GM23338 (cell line): ENCODE measurements at regions not wholly inside any gene's neighbourhood (a gene's known extent, or its start where the extent isn't known, plus 50 kb on each side); places are given as distances from the start of the nearest gene placed in this dataset.

Experiments
- ATAC-seq: fragments of 200-7000 bp; cut with Tn5 transposase; 3 replicates; pipeline ENCODE4 v1.9.1; 2020
- DNase-seq: peaks from one replicate; pipeline ENCODE4 v3.0.0-alpha.2; 2015; ENCODE audit warnings: low spot score
- H2AFZ ChIP-seq: fragments of 200-600 bp; sonication (generic); 2 replicates; pipeline ENCODE4 v1.8.0; 2016; ENCODE audit warnings: antibody characterized with exemption, mild to moderate bottlenecking, moderate library complexity
- H3F3A ChIP-seq: fragments of 200-600 bp; sonication (generic); replicated peaks from 2 replicates; pipeline ENCODE4 v1.8.0; 2017; ENCODE audit warnings: antibody characterized with exemption, mixed run types, low read depth
- H3K27ac ChIP-seq: fragments of 200-600 bp; sonication (generic); 2 replicates; pipeline ENCODE4 v1.6.1; 2016; ENCODE audit warnings: low read depth
- H3K27me3 ChIP-seq: fragments of 200-600 bp; sonication (generic); 2 replicates; pipeline ENCODE4 v1.8.0; 2016; ENCODE audit warnings: mild to moderate bottlenecking, mixed run types, moderate library complexity; ENCODE audit not compliant: insufficient read depth
- H3K36me3 ChIP-seq: fragments of 200-600 bp; sonication (generic); 2 replicates; pipeline ENCODE4 v1.8.0; 2016; ENCODE audit warnings: mild to moderate bottlenecking; ENCODE audit not compliant: insufficient read depth
- H3K4me1 ChIP-seq: fragments of 200-600 bp; sonication (generic); 2 replicates; pipeline ENCODE4 v1.8.0; 2016; ENCODE audit warnings: mild to moderate bottlenecking, moderate library complexity; ENCODE audit not compliant: insufficient read depth
- H3K4me2 ChIP-seq: fragments of 200-600 bp; sonication (generic); 2 replicates; pipeline ENCODE4 v1.7.1; 2017; ENCODE audit warnings: mixed run types
- H3K4me3 ChIP-seq: fragments of 200-600 bp; sonication (generic); 2 replicates; pipeline ENCODE4 v1.6.1; 2016; ENCODE audit warnings: mixed run types
- H3K79me2 ChIP-seq: fragments of 200-600 bp; sonication (generic); replicated peaks from 2 replicates; pipeline ENCODE4 v1.8.0; 2017; ENCODE audit warnings: mild to moderate bottlenecking; ENCODE audit not compliant: insufficient read depth
- H3K9me2 ChIP-seq: fragments of 200-600 bp; sonication (generic); 2 replicates; pipeline ENCODE4 v1.8.0; 2017; ENCODE audit not compliant: insufficient read depth
- H4K20me1 ChIP-seq: fragments of 200-600 bp; sonication (generic); replicated peaks from 2 replicates; pipeline ENCODE4 v1.8.0; 2017; ENCODE audit warnings: mild to moderate bottlenecking; ENCODE audit not compliant: insufficient read depth
- H3K27ac Mint-ChIP-seq: 2 replicates; pipeline ENCODE4 v1.8.0; 2020; ENCODE audit warnings: inconsistent platforms, mild to moderate bottlenecking, moderate library complexity, mixed read lengths
- H3K27me3 Mint-ChIP-seq: 3 replicates; pipeline ENCODE4 v1.8.0; 2022; ENCODE audit warnings: low read depth, mild to moderate bottlenecking, moderate library complexity, mixed read lengths, inconsistent platforms; ENCODE audit not compliant: insufficient read depth, poor library complexity
- H3K36me3 Mint-ChIP-seq: 3 replicates; pipeline ENCODE4 v1.8.0; 2021; ENCODE audit warnings: low read depth, mild to moderate bottlenecking, inconsistent platforms, moderate library complexity, mixed read lengths
- H3K4me1 Mint-ChIP-seq: 3 replicates; pipeline ENCODE4 v1.8.0; 2020; ENCODE audit warnings: mild to moderate bottlenecking, inconsistent platforms, mixed read lengths
- H3K4me3 Mint-ChIP-seq: 3 replicates; pipeline ENCODE4 v1.8.0; 2021; ENCODE audit warnings: moderate library complexity, mild to moderate bottlenecking, inconsistent platforms, mixed read lengths
- H3K9me3 Mint-ChIP-seq: 3 replicates; pipeline ENCODE4 v1.8.0; 2020; ENCODE audit warnings: moderate library complexity, mild to moderate bottlenecking, inconsistent platforms, mixed read lengths
- CREB1 ChIP-seq: fragments of 250-450 bp; sonication (Bioruptor Pico); IDR thresholded peaks from 2 replicates; pipeline ENCODE4 v1.5.0; 2020; ENCODE audit warnings: low read depth, mild to moderate bottlenecking, moderate library complexity
- ETS1 ChIP-seq: IDR thresholded peaks from 2 replicates; pipeline ENCODE4 v1.6.1; 2016; ENCODE audit warnings: antibody characterized with exemption
- EZH2 ChIP-seq: fragments of 200-600 bp; sonication (generic); IDR thresholded peaks from one replicate; pipeline ENCODE4 v1.8.0; 2017; ENCODE audit warnings: antibody characterized with exemption, mild to moderate bottlenecking, low read depth; ENCODE audit not compliant: unreplicated experiment
- EZH2phosphoT487 ChIP-seq: fragments of 200-600 bp; sonication (generic); IDR thresholded peaks from one replicate; pipeline ENCODE4 v1.8.1; 2018; ENCODE audit warnings: antibody characterized with exemption; ENCODE audit not compliant: unreplicated experiment
- JUNB ChIP-seq: IDR thresholded peaks from one replicate; pipeline ENCODE4 v1.6.1; 2016; ENCODE audit warnings: antibody characterized with exemption; ENCODE audit not compliant: unreplicated experiment
- NANOG ChIP-seq: IDR thresholded peaks from 2 replicates; pipeline ENCODE4 v1.6.1; 2016; ENCODE audit warnings: antibody characterized with exemption, borderline replicate concordance
- POLR2AphosphoS5 ChIP-seq: IDR thresholded peaks from 2 replicates; pipeline ENCODE4 v1.6.1; 2016; ENCODE audit warnings: antibody characterized with exemption, low read depth
- STAT1 ChIP-seq: IDR thresholded peaks from one replicate; pipeline ENCODE4 v1.6.1; 2016; ENCODE audit warnings: antibody characterized with exemption; ENCODE audit not compliant: unreplicated experiment
- ZNF114 ChIP-seq: fragments of 250-450 bp; sonication (Bioruptor Pico); IDR thresholded peaks from 2 replicates; pipeline ENCODE4 v1.5.0; 2020; ENCODE audit warnings: mild to moderate bottlenecking, moderate library complexity
- ZNF331 ChIP-seq: fragments of 250-450 bp; sonication (Bioruptor Pico); IDR thresholded peaks from 2 replicates; pipeline ENCODE4 v1.5.0; 2020; ENCODE audit warnings: low read depth, mild to moderate bottlenecking, moderate library complexity
- TF ChIP-seq, protein P1 (sequence below): fragments of 250-450 bp; sonication (Bioruptor Pico); IDR thresholded peaks from 2 replicates; pipeline ENCODE4 v1.5.0; 2020; ENCODE audit warnings: mild to moderate bottlenecking, moderate library complexity
- TF ChIP-seq, protein P2 (sequence below): IDR thresholded peaks from one replicate; pipeline ENCODE4 v1.6.1; 2018; ENCODE audit warnings: antibody characterized with exemption; ENCODE audit not compliant: unreplicated experiment
- TF ChIP-seq, protein P3 (sequence below), 2 experiments: fragments of 200-600 bp in 1 of 2; sonication (generic) in 1 of 2; conservative IDR thresholded peaks; 2 replicates each; pipeline versions ENCODE4 v1.5.1 to v1.6.1; 2016 to 2017; ENCODE audit warnings: antibody characterized with exemption in 2 of 2, low read depth in 2 of 2, mild to moderate bottlenecking in 2 of 2, moderate library complexity in 1 of 2

DNA sequence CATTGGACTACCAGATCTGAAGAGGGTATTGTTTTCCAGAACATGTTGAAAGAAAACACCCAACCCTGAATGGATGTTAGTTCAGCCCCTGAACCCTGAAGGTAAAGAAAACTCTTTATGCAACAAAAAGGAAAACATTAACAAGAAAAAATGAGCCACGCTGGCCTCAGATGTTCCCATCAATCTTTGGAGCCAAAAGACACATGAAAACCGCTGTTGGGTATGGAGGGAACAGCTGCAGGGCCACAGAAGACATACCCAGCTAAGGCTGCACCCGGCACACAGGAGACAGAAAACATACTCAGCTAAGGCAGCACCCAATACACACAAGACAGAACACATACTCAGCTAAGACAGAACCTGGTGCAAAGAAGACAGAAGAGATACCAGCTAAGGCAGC, 51.3 kb upstream of the GALNT9 start:
- H3K27me3 ChIP-seq, result peaks cover 62% of the 10 kb centered on the region
- Mint-ChIP-seq H3K27me3 (peaks cover 29% of the 10 kb centered on the region), H3K9me3 (no peaks in the 10 kb centered on the region), H3K4me1 (peaks cover 13% of the 10 kb centered on the region), H3K27ac (no peak overlapping the region), H3K4me3 (no peak overlapping the region), H3K36me3 (no peaks in the 10 kb centered on the region)
- no peak overlapping the region for H3K4me3 ChIP-seq
- ATAC-seq, result no peak
- no peak overlapping the region for H3K4me2 ChIP-seq
- H3F3A ChIP-seq, result no peaks in the 10 kb centered on the region
- TF ChIP-seq POLR2AphosphoS5, result no peak
- no peak for TF ChIP-seq EZH2phosphoT487
- TF ChIP-seq, protein P1, sequence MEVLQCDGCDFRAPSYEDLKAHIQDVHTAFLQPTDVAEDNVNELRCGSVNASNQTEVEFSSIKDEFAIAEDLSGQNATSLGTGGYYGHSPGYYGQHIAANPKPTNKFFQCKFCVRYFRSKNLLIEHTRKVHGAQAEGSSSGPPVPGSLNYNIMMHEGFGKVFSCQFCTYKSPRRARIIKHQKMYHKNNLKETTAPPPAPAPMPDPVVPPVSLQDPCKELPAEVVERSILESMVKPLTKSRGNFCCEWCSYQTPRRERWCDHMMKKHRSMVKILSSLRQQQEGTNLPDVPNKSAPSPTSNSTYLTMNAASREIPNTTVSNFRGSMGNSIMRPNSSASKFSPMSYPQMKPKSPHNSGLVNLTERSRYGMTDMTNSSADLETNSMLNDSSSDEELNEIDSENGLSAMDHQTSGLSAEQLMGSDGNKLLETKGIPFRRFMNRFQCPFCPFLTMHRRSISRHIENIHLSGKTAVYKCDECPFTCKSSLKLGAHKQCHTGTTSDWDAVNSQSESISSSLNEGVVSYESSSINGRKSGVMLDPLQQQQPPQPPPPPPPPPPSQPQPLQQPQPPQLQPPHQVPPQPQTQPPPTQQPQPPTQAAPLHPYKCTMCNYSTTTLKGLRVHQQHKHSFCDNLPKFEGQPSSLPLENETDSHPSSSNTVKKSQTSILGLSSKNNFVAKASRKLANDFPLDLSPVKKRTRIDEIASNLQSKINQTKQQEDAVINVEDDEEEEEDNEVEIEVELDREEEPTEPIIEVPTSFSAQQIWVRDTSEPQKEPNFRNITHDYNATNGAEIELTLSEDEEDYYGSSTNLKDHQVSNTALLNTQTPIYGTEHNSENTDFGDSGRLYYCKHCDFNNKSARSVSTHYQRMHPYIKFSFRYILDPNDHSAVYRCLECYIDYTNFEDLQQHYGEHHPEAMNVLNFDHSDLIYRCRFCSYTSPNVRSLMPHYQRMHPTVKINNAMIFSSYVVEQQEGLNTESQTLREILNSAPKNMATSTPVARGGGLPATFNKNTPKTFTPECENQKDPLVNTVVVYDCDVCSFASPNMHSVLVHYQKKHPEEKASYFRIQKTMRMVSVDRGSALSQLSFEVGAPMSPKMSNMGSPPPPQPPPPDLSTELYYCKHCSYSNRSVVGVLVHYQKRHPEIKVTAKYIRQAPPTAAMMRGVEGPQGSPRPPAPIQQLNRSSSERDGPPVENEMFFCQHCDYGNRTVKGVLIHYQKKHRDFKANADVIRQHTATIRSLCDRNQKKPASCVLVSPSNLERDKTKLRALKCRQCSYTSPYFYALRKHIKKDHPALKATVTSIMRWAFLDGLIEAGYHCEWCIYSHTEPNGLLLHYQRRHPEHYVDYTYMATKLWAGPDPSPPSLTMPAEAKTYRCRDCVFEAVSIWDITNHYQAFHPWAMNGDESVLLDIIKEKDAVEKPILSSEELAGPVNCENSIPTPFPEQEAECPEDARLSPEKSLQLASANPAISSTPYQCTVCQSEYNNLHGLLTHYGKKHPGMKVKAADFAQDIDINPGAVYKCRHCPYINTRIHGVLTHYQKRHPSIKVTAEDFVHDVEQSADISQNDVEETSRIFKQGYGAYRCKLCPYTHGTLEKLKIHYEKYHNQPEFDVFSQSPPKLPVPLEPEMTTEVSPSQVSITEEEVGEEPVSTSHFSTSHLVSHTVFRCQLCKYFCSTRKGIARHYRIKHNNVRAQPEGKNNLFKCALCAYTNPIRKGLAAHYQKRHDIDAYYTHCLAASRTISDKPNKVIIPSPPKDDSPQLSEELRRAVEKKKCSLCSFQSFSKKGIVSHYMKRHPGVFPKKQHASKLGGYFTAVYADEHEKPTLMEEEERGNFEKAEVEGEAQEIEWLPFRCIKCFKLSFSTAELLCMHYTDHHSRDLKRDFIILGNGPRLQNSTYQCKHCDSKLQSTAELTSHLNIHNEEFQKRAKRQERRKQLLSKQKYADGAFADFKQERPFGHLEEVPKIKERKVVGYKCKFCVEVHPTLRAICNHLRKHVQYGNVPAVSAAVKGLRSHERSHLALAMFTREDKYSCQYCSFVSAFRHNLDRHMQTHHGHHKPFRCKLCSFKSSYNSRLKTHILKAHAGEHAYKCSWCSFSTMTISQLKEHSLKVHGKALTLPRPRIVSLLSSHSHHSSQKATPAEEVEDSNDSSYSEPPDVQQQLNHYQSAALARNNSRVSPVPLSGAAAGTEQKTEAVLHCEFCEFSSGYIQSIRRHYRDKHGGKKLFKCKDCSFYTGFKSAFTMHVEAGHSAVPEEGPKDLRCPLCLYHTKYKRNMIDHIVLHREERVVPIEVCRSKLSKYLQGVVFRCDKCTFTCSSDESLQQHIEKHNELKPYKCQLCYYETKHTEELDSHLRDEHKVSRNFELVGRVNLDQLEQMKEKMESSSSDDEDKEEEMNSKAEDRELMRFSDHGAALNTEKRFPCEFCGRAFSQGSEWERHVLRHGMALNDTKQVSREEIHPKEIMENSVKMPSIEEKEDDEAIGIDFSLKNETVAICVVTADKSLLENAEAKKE (CRISPR knock-in tag), result no peak
- TF ChIP-seq STAT1, result no peak
- no peak for TF ChIP-seq JUNB
- TF ChIP-seq CREB1, result no peak
- TF ChIP-seq ZNF114 (CRISPR knock-in tag), result no peak
- no peak for TF ChIP-seq ZNF331
- TF ChIP-seq NANOG, result no peak
- TF ChIP-seq ETS1, result no peak
- no peak for TF ChIP-seq EZH2
- TF ChIP-seq, protein P2, sequence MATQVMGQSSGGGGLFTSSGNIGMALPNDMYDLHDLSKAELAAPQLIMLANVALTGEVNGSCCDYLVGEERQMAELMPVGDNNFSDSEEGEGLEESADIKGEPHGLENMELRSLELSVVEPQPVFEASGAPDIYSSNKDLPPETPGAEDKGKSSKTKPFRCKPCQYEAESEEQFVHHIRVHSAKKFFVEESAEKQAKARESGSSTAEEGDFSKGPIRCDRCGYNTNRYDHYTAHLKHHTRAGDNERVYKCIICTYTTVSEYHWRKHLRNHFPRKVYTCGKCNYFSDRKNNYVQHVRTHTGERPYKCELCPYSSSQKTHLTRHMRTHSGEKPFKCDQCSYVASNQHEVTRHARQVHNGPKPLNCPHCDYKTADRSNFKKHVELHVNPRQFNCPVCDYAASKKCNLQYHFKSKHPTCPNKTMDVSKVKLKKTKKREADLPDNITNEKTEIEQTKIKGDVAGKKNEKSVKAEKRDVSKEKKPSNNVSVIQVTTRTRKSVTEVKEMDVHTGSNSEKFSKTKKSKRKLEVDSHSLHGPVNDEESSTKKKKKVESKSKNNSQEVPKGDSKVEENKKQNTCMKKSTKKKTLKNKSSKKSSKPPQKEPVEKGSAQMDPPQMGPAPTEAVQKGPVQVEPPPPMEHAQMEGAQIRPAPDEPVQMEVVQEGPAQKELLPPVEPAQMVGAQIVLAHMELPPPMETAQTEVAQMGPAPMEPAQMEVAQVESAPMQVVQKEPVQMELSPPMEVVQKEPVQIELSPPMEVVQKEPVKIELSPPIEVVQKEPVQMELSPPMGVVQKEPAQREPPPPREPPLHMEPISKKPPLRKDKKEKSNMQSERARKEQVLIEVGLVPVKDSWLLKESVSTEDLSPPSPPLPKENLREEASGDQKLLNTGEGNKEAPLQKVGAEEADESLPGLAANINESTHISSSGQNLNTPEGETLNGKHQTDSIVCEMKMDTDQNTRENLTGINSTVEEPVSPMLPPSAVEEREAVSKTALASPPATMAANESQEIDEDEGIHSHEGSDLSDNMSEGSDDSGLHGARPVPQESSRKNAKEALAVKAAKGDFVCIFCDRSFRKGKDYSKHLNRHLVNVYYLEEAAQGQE, result no peak
- TF ChIP-seq, protein P3, sequence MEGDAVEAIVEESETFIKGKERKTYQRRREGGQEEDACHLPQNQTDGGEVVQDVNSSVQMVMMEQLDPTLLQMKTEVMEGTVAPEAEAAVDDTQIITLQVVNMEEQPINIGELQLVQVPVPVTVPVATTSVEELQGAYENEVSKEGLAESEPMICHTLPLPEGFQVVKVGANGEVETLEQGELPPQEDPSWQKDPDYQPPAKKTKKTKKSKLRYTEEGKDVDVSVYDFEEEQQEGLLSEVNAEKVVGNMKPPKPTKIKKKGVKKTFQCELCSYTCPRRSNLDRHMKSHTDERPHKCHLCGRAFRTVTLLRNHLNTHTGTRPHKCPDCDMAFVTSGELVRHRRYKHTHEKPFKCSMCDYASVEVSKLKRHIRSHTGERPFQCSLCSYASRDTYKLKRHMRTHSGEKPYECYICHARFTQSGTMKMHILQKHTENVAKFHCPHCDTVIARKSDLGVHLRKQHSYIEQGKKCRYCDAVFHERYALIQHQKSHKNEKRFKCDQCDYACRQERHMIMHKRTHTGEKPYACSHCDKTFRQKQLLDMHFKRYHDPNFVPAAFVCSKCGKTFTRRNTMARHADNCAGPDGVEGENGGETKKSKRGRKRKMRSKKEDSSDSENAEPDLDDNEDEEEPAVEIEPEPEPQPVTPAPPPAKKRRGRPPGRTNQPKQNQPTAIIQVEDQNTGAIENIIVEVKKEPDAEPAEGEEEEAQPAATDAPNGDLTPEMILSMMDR (conservative IDR thresholded peaks at IDR 0.05; ENCODE audit: low read depth in 2 of 2), result no peak
- H3K9me2 ChIP-seq, result no peaks in the 10 kb centered on the region
- no peaks in the 10 kb centered on the region for H3K79me2 ChIP-seq
- H3K27ac ChIP-seq, result no peak overlapping the region
- H2AFZ ChIP-seq, result no peak overlapping the region
- no peaks in the 10 kb centered on the region for H4K20me1 ChIP-seq
- no peak for DNase-seq
- peaks cover 2% of the 10 kb centered on the region; the same call in 1 of the 2 replicates for H3K4me1 ChIP-seq
- no peaks in the 10 kb centered on the region for H3K36me3 ChIP-seq
